ENCODE measurements at regions not wholly inside any gene's neighbourhood (a gene's known extent, or its start where the extent isn't known, plus 50 kb on each side); places are given as distances from the start of the nearest gene placed in this dataset.
A peak's percentile ranks its signal among the peaks of the same experiment; 100 is the strongest.

GRCh38 chr4:38529189-38530115, 134.5 kb upstream of the KLF3 start:
- no peak for TF ChIP-seq EZH2phosphoT487 (conservative IDR thresholded peaks at IDR 0.05; ENCODE audit: low read length)
- TF ChIP-seq CTCF (IDR thresholded peaks at IDR 0.05; ENCODE audit: insufficient read depth, low read length, poor library complexity, severe bottlenecking): no peak
- no peaks in the 10 kb centered on the region for H3K79me2 ChIP-seq (ENCODE audit: insufficient read depth, low read length)
- H3K4me3 ChIP-seq (ENCODE audit: insufficient read depth, low read length, poor library complexity, severe bottlenecking): no peak overlapping the region
- H3F3A ChIP-seq (ENCODE audit: insufficient read depth): no peaks in the 10 kb centered on the region
- H3K9me2 ChIP-seq (replicated peaks; ENCODE audit: insufficient read depth, low read length): no peaks in the 10 kb centered on the region
- no peaks in the 10 kb centered on the region for H3K9me3 ChIP-seq (ENCODE audit: insufficient read depth, low read length)
- H3K9ac ChIP-seq (ENCODE audit: low read length): no peak overlapping the region
- H2AFZ ChIP-seq (ENCODE audit: low read depth, low read length, severe bottlenecking): peak overlapping the region; percentile 75
- no peaks in the 10 kb centered on the region for H3K27me3 ChIP-seq (ENCODE audit: low read length)
- H3K27ac ChIP-seq (ENCODE audit: low read depth, low read length): no peak overlapping the region
- H3K4me2 ChIP-seq (ENCODE audit: low read depth, low read length, poor library complexity, severe bottlenecking): no peak overlapping the region
- H4K20me1 ChIP-seq (ENCODE audit: low read depth, low read length): no peaks in the 10 kb centered on the region
- no peaks in the 10 kb centered on the region for H3K36me3 ChIP-seq (ENCODE audit: low read length)

GRCh38 chr4:38530486-38530885, 133.5 kb upstream of the KLF3 start:
- Histone ChIP-seq H3K79me2 (ENCODE audit: insufficient read depth, low read length) (no peaks in the 10 kb centered on the region), H4K20me1 (ENCODE audit: low read depth, low read length) (no peaks in the 10 kb centered on the region), H3K27ac (ENCODE audit: low read depth, low read length) (no peak overlapping the region), H3K27me3 (ENCODE audit: low read length) (no peaks in the 10 kb centered on the region), H2AFZ (ENCODE audit: low read depth, low read length, severe bottlenecking) (no peak overlapping the region), H3F3A (ENCODE audit: insufficient read depth) (no peaks in the 10 kb centered on the region), H3K4me2 (ENCODE audit: low read depth, low read length, poor library complexity, severe bottlenecking) (no peak overlapping the region), H3K9me2 (replicated peaks; ENCODE audit: insufficient read depth, low read length) (no peaks in the 10 kb centered on the region), H3K36me3 (ENCODE audit: low read length) (no peaks in the 10 kb centered on the region), H3K9me3 (ENCODE audit: insufficient read depth, low read length) (no peaks in the 10 kb centered on the region), H3K9ac (ENCODE audit: low read length) (no peak overlapping the region), H3K4me3 (ENCODE audit: insufficient read depth, low read length, poor library complexity, severe bottlenecking) (no peak overlapping the region)
- TF ChIP-seq CTCF (IDR thresholded peaks at IDR 0.05; ENCODE audit: insufficient read depth, low read length, poor library complexity, severe bottlenecking) (no peak), EZH2phosphoT487 (conservative IDR thresholded peaks at IDR 0.05; ENCODE audit: low read length) (no peak)

- no peak overlapping the region for H3K27ac ChIP-seq (ENCODE audit: low read depth, low read length)
- no peaks in the 10 kb centered on the region for H3K9me2 ChIP-seq (replicated peaks; ENCODE audit: insufficient read depth, low read length)
- no peaks in the 10 kb centered on the region for H3K27me3 ChIP-seq (ENCODE audit: low read length)
- no peak overlapping the region for H3K9ac ChIP-seq (ENCODE audit: low read length)
- no peak overlapping the region for H3K4me2 ChIP-seq (ENCODE audit: low read depth, low read length, poor library complexity, severe bottlenecking)
- H3K36me3 ChIP-seq (ENCODE audit: low read length): no peaks in the 10 kb centered on the region
- no peaks in the 10 kb centered on the region for H3K79me2 ChIP-seq (ENCODE audit: insufficient read depth, low read length)
- H3F3A ChIP-seq (ENCODE audit: insufficient read depth): no peaks in the 10 kb centered on the region
- H3K4me3 ChIP-seq (ENCODE audit: insufficient read depth, low read length, poor library complexity, severe bottlenecking): no peak overlapping the region
- TF ChIP-seq EZH2phosphoT487 (conservative IDR thresholded peaks at IDR 0.05; ENCODE audit: low read length) (no peak), CTCF (IDR thresholded peaks at IDR 0.05; ENCODE audit: insufficient read depth, low read length, poor library complexity, severe bottlenecking) (no peak)
- no peaks in the 10 kb centered on the region for H3K9me3 ChIP-seq (ENCODE audit: insufficient read depth, low read length)
- H4K20me1 ChIP-seq (ENCODE audit: low read depth, low read length): no peaks in the 10 kb centered on the region
- H2AFZ ChIP-seq (ENCODE audit: low read depth, low read length, severe bottlenecking): no peak overlapping the region
These were observed 132.8 kb upstream of the KLF3 start for GRCh38 chr4:38531141-38531727.

Measured in SU-DHL-6 (cell line).